ENCODE measurements at regions not wholly inside any gene's neighbourhood (a gene's known extent, or its start where the extent isn't known, plus 50 kb on each side); places are given as distances from the start of the nearest gene placed in this dataset.

DNA sequence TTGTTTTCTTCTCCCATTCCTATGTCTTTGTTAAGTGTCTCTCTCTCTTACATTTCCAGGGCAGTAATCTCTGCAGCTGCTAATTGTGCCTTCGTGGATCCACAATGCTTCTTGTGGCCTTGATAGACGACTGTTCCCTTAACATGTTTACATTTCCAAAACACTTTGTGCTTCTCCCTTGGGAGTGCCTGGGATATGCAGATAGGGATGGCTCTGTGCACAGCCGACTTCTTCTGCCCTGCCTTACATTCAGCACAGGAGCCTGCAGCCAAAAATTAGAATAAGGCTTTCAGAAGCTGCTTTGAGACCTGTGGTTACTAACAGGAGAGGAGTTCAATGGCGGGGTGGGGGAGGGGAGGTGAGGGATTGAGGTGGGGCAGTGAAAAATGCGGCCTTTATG lies 328.9 kb downstream of the TDRD15 start:
- intact Hi-C loops (cut with micrococcal nuclease; ENCODE audit: unreplicated experiment), result no loop called here
- POLR2A ChIA-PET, result no interaction called here
- no peak overlapping the region for H3K27ac ChIP-seq (ENCODE audit: low read length)
- TF ChIP-seq, protein P1, sequence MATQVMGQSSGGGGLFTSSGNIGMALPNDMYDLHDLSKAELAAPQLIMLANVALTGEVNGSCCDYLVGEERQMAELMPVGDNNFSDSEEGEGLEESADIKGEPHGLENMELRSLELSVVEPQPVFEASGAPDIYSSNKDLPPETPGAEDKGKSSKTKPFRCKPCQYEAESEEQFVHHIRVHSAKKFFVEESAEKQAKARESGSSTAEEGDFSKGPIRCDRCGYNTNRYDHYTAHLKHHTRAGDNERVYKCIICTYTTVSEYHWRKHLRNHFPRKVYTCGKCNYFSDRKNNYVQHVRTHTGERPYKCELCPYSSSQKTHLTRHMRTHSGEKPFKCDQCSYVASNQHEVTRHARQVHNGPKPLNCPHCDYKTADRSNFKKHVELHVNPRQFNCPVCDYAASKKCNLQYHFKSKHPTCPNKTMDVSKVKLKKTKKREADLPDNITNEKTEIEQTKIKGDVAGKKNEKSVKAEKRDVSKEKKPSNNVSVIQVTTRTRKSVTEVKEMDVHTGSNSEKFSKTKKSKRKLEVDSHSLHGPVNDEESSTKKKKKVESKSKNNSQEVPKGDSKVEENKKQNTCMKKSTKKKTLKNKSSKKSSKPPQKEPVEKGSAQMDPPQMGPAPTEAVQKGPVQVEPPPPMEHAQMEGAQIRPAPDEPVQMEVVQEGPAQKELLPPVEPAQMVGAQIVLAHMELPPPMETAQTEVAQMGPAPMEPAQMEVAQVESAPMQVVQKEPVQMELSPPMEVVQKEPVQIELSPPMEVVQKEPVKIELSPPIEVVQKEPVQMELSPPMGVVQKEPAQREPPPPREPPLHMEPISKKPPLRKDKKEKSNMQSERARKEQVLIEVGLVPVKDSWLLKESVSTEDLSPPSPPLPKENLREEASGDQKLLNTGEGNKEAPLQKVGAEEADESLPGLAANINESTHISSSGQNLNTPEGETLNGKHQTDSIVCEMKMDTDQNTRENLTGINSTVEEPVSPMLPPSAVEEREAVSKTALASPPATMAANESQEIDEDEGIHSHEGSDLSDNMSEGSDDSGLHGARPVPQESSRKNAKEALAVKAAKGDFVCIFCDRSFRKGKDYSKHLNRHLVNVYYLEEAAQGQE (IDR thresholded peaks at IDR 0.05; ENCODE audit: insufficient read depth in 1 of 2, low read depth in 2 of 2, low read length in 1 of 2), result no peak
- TF ChIP-seq SIN3A (IDR thresholded peaks at IDR 0.05; ENCODE audit: borderline replicate concordance, insufficient read depth, low read depth, low read length), result no peak
- TF ChIP-seq, protein P2, sequence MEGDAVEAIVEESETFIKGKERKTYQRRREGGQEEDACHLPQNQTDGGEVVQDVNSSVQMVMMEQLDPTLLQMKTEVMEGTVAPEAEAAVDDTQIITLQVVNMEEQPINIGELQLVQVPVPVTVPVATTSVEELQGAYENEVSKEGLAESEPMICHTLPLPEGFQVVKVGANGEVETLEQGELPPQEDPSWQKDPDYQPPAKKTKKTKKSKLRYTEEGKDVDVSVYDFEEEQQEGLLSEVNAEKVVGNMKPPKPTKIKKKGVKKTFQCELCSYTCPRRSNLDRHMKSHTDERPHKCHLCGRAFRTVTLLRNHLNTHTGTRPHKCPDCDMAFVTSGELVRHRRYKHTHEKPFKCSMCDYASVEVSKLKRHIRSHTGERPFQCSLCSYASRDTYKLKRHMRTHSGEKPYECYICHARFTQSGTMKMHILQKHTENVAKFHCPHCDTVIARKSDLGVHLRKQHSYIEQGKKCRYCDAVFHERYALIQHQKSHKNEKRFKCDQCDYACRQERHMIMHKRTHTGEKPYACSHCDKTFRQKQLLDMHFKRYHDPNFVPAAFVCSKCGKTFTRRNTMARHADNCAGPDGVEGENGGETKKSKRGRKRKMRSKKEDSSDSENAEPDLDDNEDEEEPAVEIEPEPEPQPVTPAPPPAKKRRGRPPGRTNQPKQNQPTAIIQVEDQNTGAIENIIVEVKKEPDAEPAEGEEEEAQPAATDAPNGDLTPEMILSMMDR (IDR thresholded peaks at IDR 0.05), result no peak
- no peak for TF ChIP-seq TCF7L2 (IDR thresholded peaks at IDR 0.05; ENCODE audit: low read depth, low read length)
- no peak for TF ChIP-seq POLR2AphosphoS5 (IDR thresholded peaks at IDR 0.05; ENCODE audit: low read depth, low read length)
- in situ Hi-C loops (cut with HindIII; ENCODE audit: low pct_unique_long_range_greater_than_20kb, low sequenced_read_pairs), result no loop called here
- H3K9me3 ChIP-seq (ENCODE audit: control insufficient read depth, insufficient read depth, low read depth, low read length), result peaks cover 2% of the 10 kb centered on the region; the same call in 1 of the 2 replicates
- CTCF ChIA-PET, result no interaction called here
- DNase-seq (ENCODE audit: low read depth, low spot score), result no peak
- no peaks in the 10 kb centered on the region for H3K36me3 ChIP-seq (ENCODE audit: control insufficient read depth, insufficient read depth, low read length)
- no peaks in the 10 kb centered on the region for H3K27me3 ChIP-seq (ENCODE audit: control insufficient read depth, insufficient read depth, low read length)
- BruUV-seq (replicated peaks), result no TSS peak
- no peaks in the 10 kb centered on the region for H3K4me1 ChIP-seq (ENCODE audit: control insufficient read depth, insufficient read depth, low read length)
- ATAC-seq, result no peak
- H3K4me3 ChIP-seq (ENCODE audit: low read depth in 2 of 2, low read length in 2 of 2), result no peak overlapping the region

DNA sequence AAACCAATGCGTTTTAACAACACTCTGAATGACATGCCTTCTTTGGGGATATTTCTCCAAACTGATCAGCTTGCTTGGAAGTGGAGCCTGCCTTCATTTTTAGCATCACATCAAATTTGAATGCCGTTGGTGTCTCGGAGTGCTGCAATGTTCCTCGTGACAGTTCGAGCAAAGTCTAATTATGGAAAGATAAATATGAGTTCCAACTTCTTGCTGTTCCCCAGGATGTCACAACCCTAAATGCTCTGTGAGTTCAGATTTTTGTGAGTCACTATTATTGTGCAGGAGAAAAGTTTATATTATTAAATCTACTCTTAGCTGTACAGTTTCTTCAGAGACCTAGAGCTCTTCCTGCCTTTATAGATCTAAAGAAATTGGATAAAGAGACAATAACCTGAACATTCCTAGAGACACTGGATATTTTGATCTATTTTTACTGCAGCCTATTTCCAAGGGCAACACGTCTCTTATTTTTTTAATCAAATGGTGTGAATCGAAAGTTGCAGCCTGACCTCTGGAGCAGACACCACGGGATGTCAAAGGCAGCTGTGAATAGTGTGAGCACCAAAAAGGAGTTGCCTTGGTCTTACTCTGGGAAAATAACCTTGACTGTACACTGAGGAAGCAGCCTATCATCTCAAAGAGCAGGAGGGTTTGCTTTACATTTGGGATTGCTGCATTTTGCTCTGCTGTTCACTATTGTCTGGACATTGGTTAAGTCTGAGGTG lies 330.1 kb downstream of the TDRD15 start:
- no peak overlapping the region for H3K4me3 ChIP-seq (ENCODE audit: low read depth in 2 of 2, low read length in 2 of 2)
- H3K9me3 ChIP-seq (ENCODE audit: control insufficient read depth, insufficient read depth, low read depth, low read length), result peaks cover 11% of the 10 kb centered on the region
- H3K36me3 ChIP-seq (ENCODE audit: control insufficient read depth, insufficient read depth, low read length), result no peaks in the 10 kb centered on the region
- in situ Hi-C loops (cut with HindIII; ENCODE audit: low pct_unique_long_range_greater_than_20kb, low sequenced_read_pairs), result no loop called here
- H3K27ac ChIP-seq (ENCODE audit: low read length), result no peak overlapping the region
- ChIA-PET POLR2A (no interaction called here), CTCF (no interaction called here)
- H3K27me3 ChIP-seq (ENCODE audit: control insufficient read depth, insufficient read depth, low read length), result no peaks in the 10 kb centered on the region
- H3K4me1 ChIP-seq (ENCODE audit: control insufficient read depth, insufficient read depth, low read length), result no peaks in the 10 kb centered on the region
- ATAC-seq, result no peak
- TF ChIP-seq, protein P1 (IDR thresholded peaks at IDR 0.05; ENCODE audit: insufficient read depth in 1 of 2, low read depth in 2 of 2, low read length in 1 of 2), result no peak
- no peak for TF ChIP-seq TCF7L2 (IDR thresholded peaks at IDR 0.05; ENCODE audit: low read depth, low read length)
- TF ChIP-seq SIN3A (IDR thresholded peaks at IDR 0.05; ENCODE audit: borderline replicate concordance, insufficient read depth, low read depth, low read length), result no peak
- TF ChIP-seq, protein P2 (IDR thresholded peaks at IDR 0.05), result no peak
- no peak for TF ChIP-seq POLR2AphosphoS5 (IDR thresholded peaks at IDR 0.05; ENCODE audit: low read depth, low read length)
- BruUV-seq (replicated peaks), result no TSS peak
- intact Hi-C loops (cut with micrococcal nuclease; ENCODE audit: unreplicated experiment), result no loop called here
- DNase-seq (ENCODE audit: low read depth, low spot score), result no peak

All from Panc1 (cell line).